ENCODE measurements at regions not wholly inside any gene's neighbourhood (a gene's known extent, or its start where the extent isn't known, plus 50 kb on each side); places are given as distances from the start of the nearest gene placed in this dataset.

GRCh38 chr2:219897456-219897855, 270.0 kb downstream of the SLC4A3 start:
- Histone ChIP-seq H3K4me3 (no peak overlapping the region), H3K4me1 (no peaks in the 10 kb centered on the region), H3K27ac (no peak overlapping the region), H3K36me3 (no peaks in the 10 kb centered on the region), H3K9me3 (no peaks in the 10 kb centered on the region), H3K27me3 (no peaks in the 10 kb centered on the region)
- ATAC-seq: no peak
- no peak for DNase-seq
- intact Hi-C loops (cut with DNase I): no loop called here
- no peak for TF ChIP-seq CTCF (IDR thresholded peaks at IDR 0.05)

- intact Hi-C loops (cut with DNase I): no loop called here
- H3K27ac ChIP-seq: no peak overlapping the region
- H3K9me3 ChIP-seq: no peaks in the 10 kb centered on the region
- ATAC-seq (no peak), DNase-seq (no peak)
- no peaks in the 10 kb centered on the region for H3K36me3 ChIP-seq
- no peak for TF ChIP-seq CTCF (IDR thresholded peaks at IDR 0.05)
- no peaks in the 10 kb centered on the region for H3K27me3 ChIP-seq
- H3K4me3 ChIP-seq: no peak overlapping the region
- no peaks in the 10 kb centered on the region for H3K4me1 ChIP-seq
These were observed 273.7 kb downstream of the SLC4A3 start for GRCh38 chr2:219901155-219901554.

GRCh38 chr2:219902891-219903552, 275.6 kb downstream of the SLC4A3 start:
- Histone ChIP-seq H3K36me3 (no peaks in the 10 kb centered on the region), H3K9me3 (no peaks in the 10 kb centered on the region), H3K27me3 (no peaks in the 10 kb centered on the region), H3K4me3 (no peak overlapping the region), H3K27ac (no peak overlapping the region), H3K4me1 (no peaks in the 10 kb centered on the region)
- DNase-seq (no peak), ATAC-seq (no peak)
- TF ChIP-seq CTCF (IDR thresholded peaks at IDR 0.05): no peak
- intact Hi-C loops (cut with DNase I): no loop called here

GRCh38 chr2:219905640-219906039, 278.2 kb downstream of the SLC4A3 start:
- H3K9me3 ChIP-seq: no peaks in the 10 kb centered on the region
- H3K27me3 ChIP-seq: no peaks in the 10 kb centered on the region
- intact Hi-C loops (cut with DNase I): no loop called here
- no peak overlapping the region for H3K27ac ChIP-seq
- DNase-seq (no peak), ATAC-seq (no peak)
- no peak overlapping the region for H3K4me3 ChIP-seq
- TF ChIP-seq CTCF (IDR thresholded peaks at IDR 0.05): no peak
- H3K4me1 ChIP-seq: no peaks in the 10 kb centered on the region
- no peaks in the 10 kb centered on the region for H3K36me3 ChIP-seq

GRCh38 chr2:219906114-219907010, 278.9 kb downstream of the SLC4A3 start:
- ATAC-seq (no peak), DNase-seq (no peak)
- Histone ChIP-seq H3K27me3 (no peaks in the 10 kb centered on the region), H3K4me3 (no peak overlapping the region), H3K27ac (no peak overlapping the region), H3K9me3 (no peaks in the 10 kb centered on the region), H3K4me1 (no peaks in the 10 kb centered on the region), H3K36me3 (no peaks in the 10 kb centered on the region)
- TF ChIP-seq CTCF (IDR thresholded peaks at IDR 0.05): no peak
- intact Hi-C loops (cut with DNase I): no loop called here
